Medulla oblongata (tissue), 1 donor: ENCODE measurements at regions not wholly inside any gene's neighbourhood (a gene's known extent, or its start where the extent isn't known, plus 50 kb on each side); places are given as distances from the start of the nearest gene placed in this dataset.

Experiments used
- DNase-seq: peaks from one replicate; pipeline ENCODE4 v3.0.0-alpha.2; 2015; ENCODE audit errors: extremely low spot score

DNA sequence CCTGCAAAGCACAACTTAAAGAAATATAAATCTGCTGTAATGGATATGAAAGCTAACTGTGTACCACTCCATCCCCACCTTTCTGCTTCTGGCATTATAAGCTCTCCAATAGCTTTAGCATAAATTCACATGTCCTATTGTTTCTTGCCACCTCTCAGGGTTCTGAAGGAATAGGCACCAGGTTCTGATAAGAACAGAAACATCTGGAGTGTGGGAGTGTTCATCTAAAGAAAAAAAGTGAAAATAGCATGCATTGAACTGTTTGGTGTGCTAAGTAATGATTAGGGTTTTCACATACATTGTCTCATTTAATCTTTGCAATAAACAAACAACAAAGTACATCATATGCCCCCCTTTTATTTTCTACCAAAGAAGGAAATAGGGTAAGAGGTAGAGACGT, 72.3 kb downstream of the FAM76B start:
- no peak for DNase-seq

DNA sequence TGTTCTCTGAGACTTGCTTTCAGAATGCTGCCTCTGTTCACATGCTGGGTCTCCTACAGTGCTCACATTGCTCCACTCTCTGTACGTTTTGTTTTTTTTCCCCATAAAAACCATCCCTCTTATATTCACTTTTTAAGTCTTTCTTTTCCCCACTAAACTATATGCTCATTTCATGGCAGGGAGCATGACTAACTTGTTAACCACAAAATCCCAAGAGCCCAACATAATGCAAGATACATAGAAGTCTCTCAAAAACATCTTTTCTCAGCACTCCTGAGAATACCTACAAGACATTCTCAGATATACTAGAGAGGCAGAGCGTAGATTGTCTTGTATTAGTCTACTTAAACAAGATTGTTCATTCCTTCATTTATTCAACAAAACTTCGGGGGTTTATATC, 73.3 kb downstream of the FAM76B start:
- no peak for DNase-seq

DNA sequence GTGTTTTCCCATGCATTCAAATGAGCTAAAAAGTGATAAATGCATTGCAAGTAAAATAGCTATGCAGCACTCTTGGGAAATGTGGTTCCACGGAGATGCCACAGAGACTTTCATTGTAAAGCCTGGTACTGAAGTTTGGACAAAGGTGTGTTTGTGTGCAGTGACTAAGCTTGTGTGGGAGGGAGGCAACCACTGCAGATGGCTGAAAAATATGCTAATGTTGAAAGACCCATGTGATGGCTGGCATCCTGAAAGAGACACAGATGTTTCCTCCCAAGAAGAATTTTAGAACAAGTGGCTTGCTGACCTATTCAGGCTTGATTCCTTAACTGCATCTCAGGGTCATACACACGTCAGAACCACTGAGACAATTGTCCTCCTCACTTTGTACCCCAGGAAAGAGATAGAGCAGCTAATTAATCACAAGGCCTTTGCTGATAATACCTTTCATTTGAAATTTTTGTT, 73.8 kb downstream of the FAM76B start:
- peak; percentile 82 for DNase-seq

DNA sequence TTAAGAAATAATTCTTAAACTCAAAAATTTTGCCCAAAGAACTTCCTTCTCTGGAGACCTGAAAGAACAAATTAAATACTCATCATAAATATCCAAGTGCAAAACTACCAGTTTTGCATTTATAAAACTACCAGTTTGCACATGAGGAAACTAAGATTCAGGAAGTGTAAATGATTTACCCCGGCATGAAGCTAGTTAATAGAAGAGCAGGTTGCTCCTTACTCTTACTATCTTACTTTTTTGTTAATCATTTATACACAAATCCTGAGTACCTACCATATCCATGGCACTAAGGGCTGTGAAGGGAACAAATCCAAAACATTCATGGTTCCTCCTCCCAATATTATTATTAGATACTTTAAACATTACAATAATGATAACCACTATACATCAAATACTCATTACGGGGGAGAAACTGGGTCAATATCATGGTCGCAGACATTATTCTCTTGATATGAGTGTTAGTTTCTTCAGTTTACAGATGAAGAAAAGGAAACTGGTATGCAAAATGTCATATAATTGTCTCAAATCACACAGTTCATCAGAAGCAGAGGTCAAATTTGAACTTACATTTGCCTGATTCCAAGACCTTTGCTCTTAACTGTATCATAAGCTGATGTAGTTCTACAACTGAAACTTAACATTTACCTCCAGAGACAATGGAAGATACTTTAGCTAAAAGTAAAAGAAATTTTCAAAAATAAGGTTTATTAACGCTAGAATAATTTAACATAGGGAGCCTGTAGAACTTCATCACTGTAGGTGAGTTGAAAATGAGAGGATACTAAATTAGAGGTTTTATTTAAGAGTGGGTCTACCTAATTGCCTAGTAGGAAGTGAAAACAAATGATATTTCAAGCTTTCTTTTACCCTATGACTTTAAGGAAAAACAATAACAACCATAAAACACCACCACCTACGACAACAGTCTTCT, 74.5 kb downstream of the FAM76B start:
- DNase-seq: no peak

DNA sequence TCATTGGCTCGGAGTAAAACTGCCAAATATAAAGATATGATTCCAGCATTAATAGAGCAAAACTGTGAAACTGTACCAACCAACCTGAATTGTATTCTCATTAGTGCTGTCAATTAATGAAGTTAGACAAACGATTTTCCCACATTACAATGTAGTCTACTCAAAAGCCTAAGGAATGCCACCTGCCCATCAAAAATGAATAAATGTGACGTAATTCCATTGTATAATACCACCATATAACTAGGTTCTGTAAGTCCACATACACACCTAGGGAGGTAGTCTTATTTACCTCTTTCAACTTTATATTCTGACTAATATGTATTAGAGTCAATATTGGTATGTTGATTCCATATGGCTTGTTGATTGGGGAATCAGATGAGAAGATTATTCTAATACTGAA, 76.2 kb downstream of the FAM76B start:
- no peak for DNase-seq

DNA sequence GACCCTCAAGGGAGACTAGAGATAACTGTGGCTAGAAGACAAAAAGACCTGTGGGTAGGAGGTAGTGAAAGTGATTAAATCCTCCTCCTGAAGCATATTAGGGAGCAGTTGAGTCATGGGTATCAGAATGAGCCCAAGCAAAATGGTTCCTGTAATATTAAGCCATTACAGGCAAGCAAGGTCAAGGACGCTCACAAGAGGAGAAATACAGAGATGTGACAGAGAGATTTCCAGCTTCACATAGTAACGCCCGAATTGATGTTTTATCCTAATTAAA, 77.7 kb downstream of the FAM76B start:
- no peak for DNase-seq

DNA sequence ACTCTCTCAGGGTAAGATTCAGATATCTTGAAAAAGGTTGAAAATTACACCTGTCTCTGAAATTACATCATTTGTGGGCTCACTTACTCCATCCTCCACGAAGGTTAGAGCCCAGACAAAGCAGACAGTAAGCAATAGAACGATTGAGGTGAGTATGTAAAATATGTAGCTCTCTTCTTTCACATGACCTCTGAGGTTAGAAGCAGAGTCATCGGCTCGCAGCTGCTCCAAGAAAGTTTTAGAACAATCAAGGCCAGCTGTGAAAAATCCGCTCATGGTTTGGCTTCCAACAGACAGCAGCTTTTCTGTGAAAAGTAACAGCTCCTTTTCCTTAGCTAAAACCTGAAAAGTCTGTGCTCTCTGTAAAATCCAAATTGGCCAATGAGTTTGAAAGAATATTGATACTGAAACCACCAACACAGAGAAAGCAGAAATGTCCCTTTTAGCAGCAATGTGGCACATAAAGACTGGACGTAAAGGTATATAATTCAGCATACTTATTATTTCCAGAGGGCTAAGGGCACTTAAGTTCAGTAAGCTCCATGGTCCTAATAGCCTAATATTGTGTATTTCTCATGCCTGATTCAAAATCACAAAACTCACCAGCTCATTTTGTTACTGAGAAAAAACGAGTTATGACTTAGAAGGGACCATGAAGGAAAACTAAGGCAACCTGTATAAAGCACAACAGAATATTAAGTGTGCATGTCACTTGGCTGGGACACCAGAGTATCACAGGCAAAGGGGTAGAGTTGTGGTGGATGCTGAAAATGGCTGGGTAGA, 78.2 kb downstream of the FAM76B start:
- DNase-seq: no peak

DNA sequence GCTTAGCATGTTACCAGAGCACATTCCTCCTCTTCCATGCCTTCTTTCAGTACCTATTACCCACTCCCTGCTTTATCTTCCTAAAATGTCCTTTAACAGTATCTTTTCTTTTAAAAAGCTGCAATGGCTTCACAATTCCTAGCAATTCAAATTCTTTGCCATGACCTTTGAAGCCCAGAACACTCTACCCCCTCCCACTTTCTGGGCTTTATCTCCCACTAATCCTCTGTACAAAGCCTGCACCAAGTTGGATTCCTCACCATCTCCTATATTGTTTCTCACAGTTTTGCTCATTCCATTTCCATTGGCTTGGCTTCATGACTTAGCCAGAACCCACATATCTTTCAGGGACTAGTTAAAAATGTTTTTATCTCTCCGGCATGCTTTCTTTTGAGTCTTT, 80.9 kb downstream of the FAM76B start:
- DNase-seq: no peak

DNA sequence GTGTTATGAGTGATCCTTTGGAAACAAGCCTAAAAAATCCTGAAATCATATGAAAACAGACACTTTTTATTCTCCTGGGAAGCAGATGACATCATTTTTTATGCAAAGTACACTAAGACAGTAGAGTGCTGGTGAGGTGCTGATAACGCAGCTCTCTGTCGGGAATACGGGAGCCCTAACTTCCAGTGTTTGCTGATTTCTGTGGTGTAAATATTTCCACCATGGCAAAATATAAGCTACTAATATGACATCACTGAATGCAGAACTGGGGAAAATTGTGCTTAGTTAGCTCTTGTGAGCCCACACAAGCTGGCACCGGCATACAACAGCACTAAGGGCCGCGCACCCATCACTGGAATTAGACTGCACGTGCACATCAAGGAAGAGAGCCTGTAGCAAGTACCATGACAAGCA, 82.6 kb downstream of the FAM76B start:
- no peak for DNase-seq

DNA sequence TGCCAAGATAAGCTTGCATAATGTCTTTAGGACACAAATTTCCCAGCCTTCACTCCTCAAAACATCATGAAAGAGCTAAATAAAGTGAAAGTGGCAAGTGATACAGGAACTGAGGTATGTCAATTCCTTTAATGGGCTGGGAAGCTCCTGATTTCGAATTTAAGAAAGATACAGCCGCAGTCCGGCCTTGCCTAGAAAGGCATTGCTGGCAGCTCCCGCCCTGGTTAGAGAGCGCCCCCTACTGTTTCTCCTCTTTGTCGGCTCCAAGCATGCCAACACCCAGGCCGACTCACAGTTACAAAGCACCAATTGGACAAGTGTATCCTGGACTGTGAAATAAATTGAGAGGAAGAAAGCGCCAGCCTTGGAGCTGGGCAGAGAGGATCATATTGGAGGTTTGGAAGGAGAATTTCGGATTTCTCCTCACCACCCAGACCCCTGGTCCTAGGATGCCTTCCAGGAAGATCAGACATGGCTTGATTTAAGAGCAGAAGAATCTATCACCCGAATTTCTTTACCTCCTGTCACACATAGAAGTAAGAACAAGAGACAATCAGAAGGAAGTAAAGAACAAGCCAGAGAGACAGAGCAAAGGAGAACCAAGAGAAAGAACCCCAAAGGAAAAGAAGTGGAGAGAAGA, 84.0 kb downstream of the FAM76B start:
- peak; percentile 96 for DNase-seq

DNA sequence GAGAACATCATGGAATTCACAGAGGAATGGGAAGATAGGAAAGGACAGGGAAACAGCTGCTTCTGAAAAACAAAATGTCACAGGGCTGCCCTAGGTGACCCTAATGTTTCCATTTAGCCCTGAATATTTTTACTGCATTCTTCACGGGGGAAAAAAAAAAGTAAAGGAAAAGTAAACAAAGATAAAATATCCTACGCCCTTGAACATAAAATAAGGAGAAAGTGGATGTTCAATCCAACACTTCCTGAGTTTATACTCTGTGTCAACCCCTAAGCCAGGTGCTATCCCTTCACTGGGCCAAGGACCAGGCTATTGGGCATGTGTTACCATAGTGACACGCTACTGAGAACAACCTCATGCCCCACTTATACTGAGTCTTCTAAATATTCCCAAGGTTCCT, 84.7 kb downstream of the FAM76B start:
- DNase-seq: no peak

DNA sequence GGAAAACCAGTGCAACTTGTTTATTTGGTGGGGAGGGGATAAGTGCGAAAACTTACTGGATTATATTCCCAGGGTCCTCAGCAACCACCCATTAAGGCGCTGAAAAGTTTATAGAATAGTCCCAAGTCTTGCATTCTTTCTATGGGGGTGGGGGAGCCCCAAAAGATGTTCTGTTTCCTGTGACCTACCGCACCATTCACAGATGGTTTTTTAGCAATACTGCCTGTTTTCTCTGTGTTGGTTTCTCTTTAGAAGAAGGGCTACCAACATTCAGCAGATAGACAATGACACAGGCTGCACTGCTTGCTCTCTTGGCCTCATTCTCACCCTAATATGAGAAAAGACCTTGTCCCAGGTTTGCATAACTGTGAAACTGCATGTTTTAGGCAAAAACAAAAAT, 86.5 kb downstream of the FAM76B start:
- no peak for DNase-seq

DNA sequence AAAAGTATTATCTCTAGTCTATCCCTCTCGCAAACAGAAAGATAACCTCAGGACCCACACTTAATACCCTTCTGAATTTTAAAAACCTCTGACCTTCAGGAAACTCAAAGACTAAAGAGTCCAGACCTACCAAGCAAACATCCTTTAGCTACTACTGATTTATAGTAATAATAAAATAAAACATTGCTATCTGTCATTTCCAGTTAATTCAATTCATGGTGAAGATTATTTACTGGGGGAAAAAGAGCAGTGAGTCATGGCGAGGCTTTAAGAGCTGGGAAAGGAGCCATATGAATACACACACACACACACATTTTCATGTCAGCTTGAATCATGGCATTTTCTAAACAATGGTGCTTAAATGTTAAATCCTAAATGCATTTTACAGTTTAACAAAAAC, 87.1 kb downstream of the FAM76B start:
- no peak for DNase-seq

DNA sequence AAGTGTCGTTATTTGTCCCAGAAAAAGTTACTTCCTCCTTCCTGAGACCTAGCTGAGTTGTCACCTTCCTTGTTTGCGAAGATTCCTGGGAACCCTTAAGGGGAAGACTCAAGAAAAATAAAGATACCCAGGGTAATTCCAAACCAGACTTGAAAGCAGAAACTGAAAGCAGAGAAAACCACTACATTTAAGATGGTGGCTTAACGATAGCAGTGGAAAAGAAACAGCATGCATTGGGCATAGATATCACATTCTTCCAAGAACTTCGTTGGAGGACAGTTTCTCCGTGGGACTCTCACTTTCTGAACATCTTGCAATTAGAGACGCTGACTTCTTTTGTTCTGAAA, 89.1 kb downstream of the FAM76B start:
- DNase-seq: no peak

DNA sequence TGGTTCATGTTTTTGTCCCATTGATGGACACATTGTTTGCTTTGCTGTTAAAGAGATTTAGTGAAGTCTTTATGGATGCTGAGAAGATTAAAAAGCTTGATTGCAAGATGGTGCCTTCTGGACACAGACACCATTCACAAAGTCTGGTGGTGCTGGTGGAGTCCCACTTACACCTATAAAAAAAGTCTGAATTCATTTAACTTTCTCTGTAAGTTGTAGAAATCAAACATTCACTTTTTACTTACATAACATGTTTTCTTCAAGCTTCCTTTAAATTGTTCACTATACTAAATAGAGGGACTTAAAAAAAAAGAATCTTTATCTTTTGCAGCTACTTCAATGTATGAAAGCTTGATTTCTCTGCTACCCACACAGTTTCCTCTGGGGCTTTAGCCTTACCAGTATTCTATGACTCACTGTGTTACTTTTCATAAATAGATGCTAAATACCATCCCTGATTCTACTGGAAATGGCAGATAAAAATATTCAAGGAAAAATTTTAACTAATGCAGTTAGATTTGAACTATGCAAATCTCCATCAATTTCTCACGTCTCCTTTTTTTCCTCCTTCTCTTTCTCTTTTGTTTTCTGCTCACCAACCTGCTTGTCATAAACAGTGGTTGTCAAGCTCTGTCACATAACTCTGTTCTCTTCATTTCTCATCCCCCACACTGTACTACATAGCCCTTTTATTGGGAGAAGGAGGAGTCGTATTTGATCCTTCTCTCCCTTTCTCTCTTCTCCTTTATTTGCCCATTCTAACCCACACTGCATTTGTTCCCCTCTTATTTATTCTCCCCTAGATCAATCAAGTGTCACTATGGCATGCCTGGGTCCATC, 89.7 kb downstream of the FAM76B start:
- DNase-seq: no peak

DNA sequence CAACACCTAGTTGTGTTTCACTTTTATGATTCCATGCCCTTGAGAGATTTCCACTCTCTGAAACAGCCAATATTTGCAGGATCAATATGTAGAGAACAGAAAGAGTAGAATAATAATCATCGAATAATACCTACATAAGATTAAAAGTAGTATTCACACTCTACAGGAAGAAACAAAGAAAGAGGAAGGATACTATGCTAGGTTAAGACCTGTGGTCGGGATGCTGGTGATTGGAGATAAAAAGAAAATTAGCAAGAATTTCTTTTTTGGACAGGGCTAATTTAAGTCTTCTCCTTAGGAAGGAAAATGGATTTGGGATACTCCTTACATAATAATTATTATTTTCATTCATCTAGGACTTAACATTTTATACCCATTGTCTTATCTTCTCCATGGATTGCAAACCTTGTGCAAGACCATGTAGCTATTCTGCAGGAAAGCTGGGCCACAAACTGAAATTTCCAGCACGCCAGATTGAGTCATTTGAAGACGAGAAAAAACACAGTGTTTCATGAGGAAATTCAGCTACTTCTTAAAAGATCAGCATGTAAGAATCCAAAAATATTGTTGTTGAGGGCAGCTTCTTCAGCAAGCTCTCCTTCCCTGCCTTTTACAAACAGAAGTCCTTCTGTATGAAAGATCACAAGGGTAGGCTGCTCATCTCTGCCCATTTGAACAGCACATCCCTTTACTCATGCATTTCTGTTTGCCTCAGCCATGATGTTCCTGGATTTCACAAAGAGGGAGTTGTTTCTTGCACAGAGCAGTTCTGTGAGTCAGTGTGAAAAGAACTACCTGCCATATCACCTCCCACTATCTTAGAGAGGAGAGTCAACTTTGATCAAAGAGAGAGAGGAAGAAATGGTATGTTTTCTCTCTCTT, 90.7 kb downstream of the FAM76B start:
- DNase-seq: peak; percentile 44

DNA sequence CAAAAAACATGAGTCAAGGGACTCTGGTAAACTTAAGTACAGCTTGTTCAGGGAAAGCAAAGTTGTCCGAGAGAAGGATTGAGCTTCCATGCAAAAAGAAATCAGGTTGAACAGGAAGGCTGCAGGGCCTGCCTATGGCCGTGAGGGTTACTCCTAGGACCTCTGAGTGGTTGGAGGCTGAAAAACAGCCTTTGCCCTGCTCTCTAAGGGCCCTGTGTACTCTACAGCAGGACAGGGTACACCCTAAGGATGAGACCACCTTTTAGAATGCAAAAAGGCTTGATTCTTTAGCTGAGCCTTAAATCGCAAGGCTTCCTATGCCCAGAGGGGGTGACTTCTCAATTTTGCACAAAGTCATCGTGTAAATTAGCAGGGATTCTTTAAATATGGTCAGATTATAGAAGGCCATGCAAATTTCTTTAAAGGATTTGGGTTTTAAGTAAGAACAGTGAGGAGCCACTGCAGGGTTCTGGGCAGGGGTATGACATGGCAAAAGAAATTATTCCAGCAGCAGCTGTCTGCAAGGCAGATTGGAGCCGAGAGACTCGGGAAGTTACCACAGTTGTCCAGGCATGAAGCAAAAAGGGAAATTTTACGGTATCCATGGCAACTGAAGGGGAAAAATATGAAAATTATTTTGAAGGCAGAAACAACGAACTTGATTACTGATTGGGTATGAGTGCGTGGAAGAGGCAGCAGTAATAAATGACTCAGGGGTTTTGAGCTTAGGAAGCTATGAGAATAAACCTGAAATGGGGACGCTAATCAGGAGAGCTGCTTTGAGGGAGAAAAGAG, 91.8 kb downstream of the FAM76B start:
- no peak for DNase-seq

DNA sequence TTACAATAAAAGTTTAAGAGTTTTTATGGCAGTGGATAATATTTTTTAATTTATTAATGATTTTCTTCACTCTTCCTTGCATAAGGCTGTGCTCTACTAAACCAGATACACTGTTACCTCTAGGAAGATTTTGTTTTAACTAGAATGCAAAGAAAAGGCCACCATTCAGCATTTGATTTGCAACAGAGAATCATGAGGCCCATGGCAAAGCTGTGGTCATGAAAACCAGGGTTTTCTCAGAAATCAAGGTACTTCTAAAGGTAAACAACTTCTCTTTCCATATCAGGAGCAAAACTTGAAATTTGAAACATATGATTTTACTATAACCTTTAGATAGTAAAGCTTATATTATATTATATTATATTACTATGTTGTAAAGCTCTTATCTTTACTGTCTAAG, 94.4 kb downstream of the FAM76B start:
- DNase-seq: no peak

DNA sequence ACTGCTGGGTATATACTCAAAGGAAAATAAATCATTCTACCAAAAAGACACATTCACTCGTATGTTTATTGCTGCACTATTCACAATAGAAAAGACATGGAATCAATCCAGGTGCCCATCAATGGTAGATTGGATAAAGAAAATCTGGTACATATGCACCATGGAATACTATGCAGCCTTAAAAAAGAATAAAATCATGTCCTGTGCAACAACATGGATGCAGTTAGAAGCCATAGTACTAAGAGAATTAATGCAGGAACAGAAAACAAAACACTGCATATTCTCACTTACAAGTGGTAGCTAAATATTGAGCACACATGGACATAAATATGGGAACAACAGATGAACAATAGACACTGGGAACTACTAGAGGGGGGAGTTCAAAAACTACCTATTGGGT, 96.3 kb downstream of the FAM76B start:
- DNase-seq: no peak
